SK-N-MC (cell line): ENCODE measurements at regions not wholly inside any gene's neighbourhood (a gene's known extent, or its start where the extent isn't known, plus 50 kb on each side); places are given as distances from the start of the nearest gene placed in this dataset.

Source experiments
- EZH2 ChIP-seq: fragments of 200-600 bp; sonication (generic); IDR thresholded peaks from one replicate; pipeline ENCODE4 v1.6.1; 2017; ENCODE audit warnings: antibody characterized with exemption
- FOXP2 ChIP-seq: optimal IDR thresholded peaks from 2 replicates; pipeline ENCODE3; 2011; ENCODE audit warnings: mild to moderate bottlenecking, moderate library complexity; ENCODE audit not compliant: insufficient read depth; ENCODE audit errors: extremely low read length, control extremely low read depth
- POLR2AphosphoS5 ChIP-seq: IDR thresholded peaks from 2 replicates; pipeline ENCODE4 v1.6.1; 2012; ENCODE audit warnings: mild to moderate bottlenecking, low read depth, low read length, borderline replicate concordance

DNA sequence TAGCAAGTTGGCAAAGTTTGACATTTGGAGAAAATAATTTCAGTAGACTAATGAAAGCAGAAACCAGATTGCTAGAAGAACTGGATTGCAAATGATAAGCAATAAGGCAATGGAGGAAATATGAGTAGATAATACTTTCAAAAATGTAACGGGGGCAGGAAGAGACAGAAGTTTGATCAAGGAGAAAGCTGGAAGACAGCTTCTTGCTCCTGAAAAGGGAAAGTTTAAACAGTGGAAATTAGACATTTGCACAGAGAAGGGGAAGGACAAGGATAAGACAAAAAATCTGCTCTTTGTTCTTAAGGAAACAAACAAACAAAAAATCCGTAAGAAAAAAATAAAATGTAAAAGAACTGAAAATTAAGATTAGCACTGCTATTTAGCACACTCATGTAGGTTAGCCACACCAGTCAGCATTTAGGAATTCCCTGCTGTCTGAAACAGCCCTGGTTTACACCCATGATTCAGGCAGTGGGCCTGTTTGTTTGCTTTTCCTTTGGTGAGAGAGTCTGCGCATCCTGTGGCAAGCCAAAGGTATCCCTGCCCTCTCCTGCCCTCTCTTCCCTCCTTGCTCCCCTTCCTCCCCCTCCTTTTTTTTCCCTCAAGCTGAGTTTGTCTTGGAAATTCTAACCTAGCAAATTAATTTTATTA, 104.3 kb upstream of the CAV2 start:
- no peak for TF ChIP-seq POLR2AphosphoS5
- no peak for TF ChIP-seq EZH2
- no peak for TF ChIP-seq FOXP2
